Vagina (tissue), 2 donors: ENCODE measurements at regions not wholly inside any gene's neighbourhood (a gene's known extent, or its start where the extent isn't known, plus 50 kb on each side); places are given as distances from the start of the nearest gene placed in this dataset.

ENCODE experiments used
- POLR2A ChIP-seq, 2 donors: fragments of 450-650 bp; IDR thresholded peaks; one replicate each; pipeline ENCODE4 v1.6.1; 2017; ENCODE audit warnings: antibody characterized with exemption in 2 of 2, mild to moderate bottlenecking in 2 of 2, moderate library complexity in 2 of 2
- POLR2AphosphoS5 ChIP-seq, 2 donors: sonication (generic); formaldehyde crosslinking; IDR thresholded peaks; one replicate each; pipeline ENCODE4 v1.9.0; 2017; ENCODE audit warnings: antibody characterized with exemption in 2 of 2, mild to moderate bottlenecking in 2 of 2, low read depth in 1 of 2; ENCODE audit not compliant: insufficient read depth in 1 of 2
- TF ChIP-seq, protein P1 (sequence below), 3 experiments: fragments of 450-650 bp in 2 of 3; fragments of 200-600 bp in 1 of 3; sonication (generic) in 1 of 3; IDR thresholded peaks; one replicate each; pipeline ENCODE4 v1.5.1; 2017 to 2019; ENCODE audit warnings: antibody characterized with exemption in 3 of 3, mild to moderate bottlenecking in 2 of 3, moderate library complexity in 2 of 3

GRCh38 chr1:108077991-108078390 is 113.0 kb upstream of the VAV3 start:
- TF ChIP-seq, protein P1, sequence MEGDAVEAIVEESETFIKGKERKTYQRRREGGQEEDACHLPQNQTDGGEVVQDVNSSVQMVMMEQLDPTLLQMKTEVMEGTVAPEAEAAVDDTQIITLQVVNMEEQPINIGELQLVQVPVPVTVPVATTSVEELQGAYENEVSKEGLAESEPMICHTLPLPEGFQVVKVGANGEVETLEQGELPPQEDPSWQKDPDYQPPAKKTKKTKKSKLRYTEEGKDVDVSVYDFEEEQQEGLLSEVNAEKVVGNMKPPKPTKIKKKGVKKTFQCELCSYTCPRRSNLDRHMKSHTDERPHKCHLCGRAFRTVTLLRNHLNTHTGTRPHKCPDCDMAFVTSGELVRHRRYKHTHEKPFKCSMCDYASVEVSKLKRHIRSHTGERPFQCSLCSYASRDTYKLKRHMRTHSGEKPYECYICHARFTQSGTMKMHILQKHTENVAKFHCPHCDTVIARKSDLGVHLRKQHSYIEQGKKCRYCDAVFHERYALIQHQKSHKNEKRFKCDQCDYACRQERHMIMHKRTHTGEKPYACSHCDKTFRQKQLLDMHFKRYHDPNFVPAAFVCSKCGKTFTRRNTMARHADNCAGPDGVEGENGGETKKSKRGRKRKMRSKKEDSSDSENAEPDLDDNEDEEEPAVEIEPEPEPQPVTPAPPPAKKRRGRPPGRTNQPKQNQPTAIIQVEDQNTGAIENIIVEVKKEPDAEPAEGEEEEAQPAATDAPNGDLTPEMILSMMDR (IDR thresholded peaks at IDR 0.05), result no peak
- TF ChIP-seq POLR2A (IDR thresholded peaks at IDR 0.05) (no peak), POLR2AphosphoS5 (IDR thresholded peaks at IDR 0.05; ENCODE audit: insufficient read depth in 1 of 2, low read depth in 1 of 2) (no peak)
